IPS-15b (cell line): ENCODE measurements at regions not wholly inside any gene's neighbourhood (a gene's known extent, or its start where the extent isn't known, plus 50 kb on each side); places are given as distances from the start of the nearest gene placed in this dataset.

Source experiments
- H3K27me3 ChIP-seq: one replicate; pipeline ENCODE4 v1.6.1; 2013; ENCODE audit warnings: low read length; ENCODE audit not compliant: control insufficient read depth, insufficient read depth
- H3K36me3 ChIP-seq: one replicate; pipeline ENCODE4 v1.6.1; 2013; ENCODE audit warnings: low read length; ENCODE audit not compliant: control insufficient read depth, insufficient read depth
- H3K4me1 ChIP-seq: one replicate; pipeline ENCODE4 v1.6.1; 2013; ENCODE audit warnings: mild to moderate bottlenecking, low read length; ENCODE audit not compliant: control insufficient read depth, insufficient read depth
- H3K4me3 ChIP-seq: one replicate; pipeline ENCODE4 v1.5.1; 2013; ENCODE audit warnings: low read depth, low read length
- H3K9ac ChIP-seq: one replicate; pipeline ENCODE4 v1.6.1; 2013; ENCODE audit warnings: low read depth, mild to moderate bottlenecking, low read length
- H3K9me3 ChIP-seq: one replicate; pipeline ENCODE4 v1.6.1; 2013; ENCODE audit warnings: mild to moderate bottlenecking, low read length; ENCODE audit not compliant: control insufficient read depth, insufficient read depth

DNA sequence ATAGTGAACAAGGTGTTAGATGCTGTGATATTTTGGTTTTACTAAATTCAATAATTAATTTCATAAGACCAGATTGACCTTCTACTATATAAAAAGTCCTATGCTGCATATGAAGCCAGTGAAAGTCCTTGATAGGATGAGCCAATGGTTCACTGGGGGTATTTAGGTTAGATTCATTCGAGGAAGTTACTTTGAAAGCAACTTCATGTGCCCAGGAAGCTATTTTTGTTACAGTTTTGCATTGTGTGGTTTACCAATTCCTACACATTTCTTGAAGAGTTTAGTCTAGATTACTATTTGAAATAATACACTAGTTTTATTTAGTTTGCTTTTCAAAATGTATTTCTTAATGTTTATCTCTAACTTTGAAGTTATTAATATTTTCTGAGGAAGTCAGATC lies 58.5 kb upstream of the RMST start:
- peaks cover 3% of the 10 kb centered on the region for H3K4me1 ChIP-seq
- H3K36me3 ChIP-seq: no peaks in the 10 kb centered on the region
- H3K9ac ChIP-seq: no peak overlapping the region
- H3K27me3 ChIP-seq: no peaks in the 10 kb centered on the region
- no peaks in the 10 kb centered on the region for H3K9me3 ChIP-seq
- H3K4me3 ChIP-seq: no peak overlapping the region

- Histone ChIP-seq H3K27me3 (no peaks in the 10 kb centered on the region), H3K4me1 (peaks cover 3% of the 10 kb centered on the region), H3K9me3 (no peaks in the 10 kb centered on the region), H3K4me3 (no peak overlapping the region), H3K9ac (no peak overlapping the region), H3K36me3 (no peaks in the 10 kb centered on the region)
These were observed 58.1 kb upstream of the RMST start for GRCh38 chr12:97404543-97404942.

- H3K4me1 ChIP-seq: peaks cover 3% of the 10 kb centered on the region
- no peaks in the 10 kb centered on the region for H3K9me3 ChIP-seq
- no peak overlapping the region for H3K9ac ChIP-seq
- H3K36me3 ChIP-seq: no peaks in the 10 kb centered on the region
- H3K4me3 ChIP-seq: no peak overlapping the region
- H3K27me3 ChIP-seq: no peaks in the 10 kb centered on the region
These were observed 54.2 kb upstream of the RMST start for GRCh38 chr12:97408363-97408762.

DNA sequence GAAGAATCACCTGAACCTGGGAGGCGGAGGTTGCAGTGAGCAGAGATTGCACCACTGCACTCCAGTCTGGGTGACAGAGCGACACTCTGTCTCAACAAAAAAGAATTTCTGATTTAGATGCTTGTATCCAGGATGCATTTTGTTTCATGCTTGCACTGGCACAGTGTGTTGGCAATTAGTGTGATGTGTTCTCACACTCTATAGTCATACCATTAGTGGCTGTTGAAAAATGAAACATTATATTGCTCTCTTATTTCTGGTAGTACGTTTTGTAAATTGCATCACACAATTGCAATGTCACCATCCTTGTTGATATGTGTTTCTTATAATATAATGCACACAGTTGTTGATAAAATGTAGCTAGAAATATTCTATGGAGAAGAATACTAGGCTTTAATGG lies 51.3 kb upstream of the RMST start:
- no peaks in the 10 kb centered on the region for H3K36me3 ChIP-seq
- no peak overlapping the region for H3K4me3 ChIP-seq
- no peak overlapping the region for H3K9ac ChIP-seq
- H3K9me3 ChIP-seq: no peaks in the 10 kb centered on the region
- no peaks in the 10 kb centered on the region for H3K27me3 ChIP-seq
- no peaks in the 10 kb centered on the region for H3K4me1 ChIP-seq
